Skin epidermis (tissue), 12 donors: ENCODE measurements at regions not wholly inside any gene's neighbourhood (a gene's known extent, or its start where the extent isn't known, plus 50 kb on each side); places are given as distances from the start of the nearest gene placed in this dataset.

ENCODE experiments used
- H3K27ac ChIP-seq, 21 experiments: fragments of 200-600 bp; sonication (generic) in 11 of 21; one replicate each; pipeline ENCODE4 v1.5.0; 2020; ENCODE audit warnings: mild to moderate bottlenecking in 3 of 21, inconsistent platforms in 2 of 21, moderate library complexity in 2 of 21
- H3K4me3 ChIP-seq, 7 experiments: fragments of 200-600 bp; sonication (generic) in 2 of 7; one replicate each; pipeline ENCODE4 v1.5.0; 2020; ENCODE audit warnings: inconsistent platforms in 2 of 7, mild to moderate bottlenecking in 2 of 7, moderate library complexity in 1 of 7

DNA sequence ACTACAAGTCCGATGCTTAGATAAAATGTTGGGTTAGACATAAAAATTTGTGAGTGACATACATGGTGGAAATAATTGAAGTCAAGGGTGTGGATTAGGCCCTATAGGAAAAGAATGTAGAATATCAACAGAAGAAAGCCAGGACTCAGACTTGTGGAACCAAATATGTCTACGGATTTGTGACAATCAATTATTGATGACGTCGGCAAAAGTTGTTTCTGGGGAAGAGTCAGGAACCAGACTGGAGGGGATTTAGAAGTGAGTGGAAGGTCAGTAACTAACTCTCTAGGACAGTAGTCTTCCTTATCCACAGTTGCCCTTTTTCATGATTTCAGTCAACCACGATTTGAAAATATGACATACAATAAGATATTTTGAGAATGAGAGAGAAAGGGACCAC, 130.9 kb upstream of the TANK start:
- no peak overlapping the region for H3K4me3 ChIP-seq
- no peak overlapping the region for H3K27ac ChIP-seq

DNA sequence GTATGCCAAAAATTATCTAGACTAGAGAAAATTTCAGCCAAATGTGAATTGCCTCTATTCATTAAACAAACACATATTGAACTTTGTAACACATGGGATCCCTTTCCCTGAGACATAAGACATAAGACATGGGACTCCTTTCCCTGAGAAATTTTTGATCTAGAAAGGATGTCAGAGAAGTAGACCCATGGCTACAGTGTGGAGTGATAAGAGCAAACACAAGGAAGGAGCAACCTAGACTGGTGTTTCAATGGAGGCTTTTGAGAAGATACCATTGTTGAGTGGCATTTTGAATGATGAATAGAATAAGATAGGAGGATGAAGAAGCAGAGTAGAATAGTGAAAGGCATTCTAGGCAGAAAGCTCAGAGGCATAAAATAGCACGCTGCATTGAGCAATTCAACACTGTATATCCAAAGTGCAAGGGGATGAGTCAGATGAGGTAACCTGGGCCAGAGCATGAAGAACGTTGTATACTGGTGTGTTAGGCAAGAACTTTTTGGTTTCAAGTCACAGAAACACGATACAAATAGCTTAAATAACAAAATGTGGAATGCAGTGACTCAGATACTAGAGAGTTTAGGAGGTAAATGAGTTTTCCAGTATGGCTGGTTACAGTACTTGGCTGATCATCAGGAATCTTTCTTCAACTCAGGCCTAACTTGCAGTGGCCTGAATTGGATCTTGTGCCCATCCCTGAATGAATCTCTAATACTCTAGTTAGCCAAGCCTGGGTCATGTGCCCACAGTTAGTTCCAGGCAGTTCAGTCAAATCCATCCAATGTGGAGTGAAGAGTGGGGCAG, 129.8 kb upstream of the TANK start:
- Histone ChIP-seq H3K4me3 (no peak overlapping the region), H3K27ac (peak overlapping the region in 9 of 21 experiments; percentile 2 to 52 (median 24))

DNA sequence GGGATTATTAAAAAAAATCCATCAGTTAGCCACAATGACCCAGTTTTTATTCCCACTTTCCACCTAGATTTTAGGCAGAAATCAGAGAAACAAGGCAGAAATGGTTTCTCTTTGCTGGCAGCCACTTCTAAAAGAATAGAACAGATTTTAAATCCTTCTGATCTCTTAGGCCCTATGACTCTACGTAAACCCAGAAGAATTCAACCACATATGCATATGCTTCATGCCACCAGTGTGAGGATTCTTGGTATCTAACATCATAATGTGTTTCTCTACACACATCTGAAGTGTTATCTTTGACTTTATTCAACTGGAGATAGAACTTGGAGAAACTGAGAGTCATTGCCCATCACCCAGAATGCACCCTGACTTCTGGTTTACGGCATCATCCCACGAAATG, 128.7 kb upstream of the TANK start:
- no peak overlapping the region for H3K4me3 ChIP-seq
- peak overlapping the region in 3 of 21 experiments; percentile 5 to 43 (median 22) for H3K27ac ChIP-seq

DNA sequence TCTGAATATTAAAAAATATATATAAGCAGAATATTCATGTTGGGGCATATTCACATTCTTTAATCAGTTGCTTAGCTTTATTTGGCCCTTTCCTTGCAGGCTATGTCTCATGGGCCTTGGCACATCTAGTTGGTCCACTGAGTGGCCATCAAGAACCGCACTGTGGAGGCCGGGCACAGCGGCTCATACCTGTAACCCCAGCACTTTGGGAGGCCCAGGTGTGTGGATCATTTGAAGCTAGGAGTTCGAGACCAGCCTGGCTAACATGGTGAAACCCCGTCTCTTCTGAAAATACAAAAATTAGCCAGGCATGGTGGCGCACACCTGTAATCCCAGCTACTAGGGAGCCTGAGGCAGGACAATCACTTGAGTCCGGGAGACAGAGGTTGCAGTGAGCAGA, 127.6 kb upstream of the TANK start:
- Histone ChIP-seq H3K27ac (no peak overlapping the region), H3K4me3 (no peak overlapping the region)

DNA sequence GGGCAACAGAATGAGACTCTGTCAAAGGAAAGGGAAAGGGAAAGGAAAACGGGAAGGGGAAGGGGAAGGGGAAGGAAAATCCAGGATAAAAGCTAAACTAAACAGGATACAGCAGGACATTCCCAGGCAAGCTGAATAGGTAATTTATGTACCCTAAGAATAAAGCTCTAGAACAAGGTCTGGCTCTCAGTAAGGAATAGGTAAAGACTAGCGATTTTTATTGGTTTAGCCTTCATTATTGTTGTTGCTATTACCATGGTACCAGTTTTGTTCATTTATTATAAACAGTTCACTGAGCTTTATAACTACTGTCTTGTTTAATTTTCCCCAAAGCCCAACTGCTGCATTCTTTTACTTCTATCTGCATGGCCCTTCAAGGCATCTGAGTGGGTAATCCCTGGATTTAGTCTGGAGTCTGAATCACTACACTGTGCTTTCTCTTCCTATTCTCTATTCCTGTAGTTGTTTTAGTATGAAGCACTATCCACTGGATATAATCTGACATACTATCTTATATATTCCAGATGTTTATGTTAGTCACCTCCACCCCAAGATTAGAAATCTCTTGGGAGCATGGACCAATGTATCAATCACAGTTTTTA, 127.1 kb upstream of the TANK start:
- H3K27ac ChIP-seq = no peak overlapping the region
- H3K4me3 ChIP-seq = no peak overlapping the region

DNA sequence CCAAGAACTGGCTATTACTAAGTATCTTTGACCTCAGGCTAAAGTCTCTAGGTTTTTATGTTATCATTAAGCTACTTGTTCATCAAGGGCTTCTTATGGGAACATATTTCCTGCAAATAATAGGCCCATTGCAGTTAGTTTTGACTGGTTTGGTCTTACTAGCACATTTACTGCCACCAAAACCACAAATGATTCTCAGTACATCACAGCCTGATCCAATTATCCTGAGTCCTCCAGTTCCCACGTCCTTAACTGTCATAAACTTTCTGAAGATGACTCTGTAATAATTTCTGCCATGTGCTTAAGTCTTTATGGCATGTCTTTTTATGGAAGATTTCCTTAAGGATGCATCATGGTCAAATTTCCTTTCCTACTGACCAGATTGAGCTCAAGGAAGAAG, 123.3 kb upstream of the TANK start:
- Histone ChIP-seq H3K27ac (peak overlapping the region in 2 of 21 experiments; percentile 18 to 26), H3K4me3 (no peak overlapping the region)

DNA sequence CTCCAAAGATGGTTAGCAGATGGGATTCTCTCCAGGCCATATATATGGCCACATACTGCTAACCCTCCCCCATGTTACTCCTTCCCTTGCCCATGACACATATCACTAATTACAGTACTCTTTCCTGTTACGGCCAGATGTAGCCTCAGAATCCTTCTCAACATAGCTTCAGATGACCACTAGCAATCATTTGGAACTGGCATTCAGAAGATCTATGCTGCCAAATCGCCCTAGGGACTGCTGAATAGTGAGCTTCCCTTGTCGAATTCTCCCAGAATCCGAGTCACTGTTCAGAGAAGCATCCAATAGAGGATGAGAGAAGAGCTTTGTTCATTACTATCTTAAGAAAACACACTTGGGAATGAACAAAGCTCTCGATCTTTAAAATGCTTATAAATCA, 121.2 kb upstream of the TANK start:
- no peak overlapping the region for H3K4me3 ChIP-seq
- no peak overlapping the region for H3K27ac ChIP-seq

DNA sequence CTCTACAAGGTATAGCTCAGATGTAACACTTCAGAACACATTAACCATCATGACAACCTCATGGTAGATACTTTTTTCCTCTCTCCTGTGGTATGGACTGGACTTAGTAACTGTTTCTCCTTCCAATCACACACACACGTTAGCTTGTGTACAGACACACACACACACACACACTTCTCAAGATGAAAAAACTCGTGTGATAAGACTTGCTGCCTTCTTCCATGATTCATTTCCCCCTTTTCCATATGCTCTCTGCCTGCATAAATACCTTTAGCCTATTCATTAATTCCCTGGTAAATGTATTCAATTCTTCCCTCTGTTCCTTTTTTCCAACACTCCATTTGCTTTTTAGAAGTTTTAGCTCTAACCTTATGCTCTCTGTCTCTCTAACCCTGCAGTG, 118.9 kb upstream of the TANK start:
- no peak overlapping the region for H3K27ac ChIP-seq
- no peak overlapping the region for H3K4me3 ChIP-seq

DNA sequence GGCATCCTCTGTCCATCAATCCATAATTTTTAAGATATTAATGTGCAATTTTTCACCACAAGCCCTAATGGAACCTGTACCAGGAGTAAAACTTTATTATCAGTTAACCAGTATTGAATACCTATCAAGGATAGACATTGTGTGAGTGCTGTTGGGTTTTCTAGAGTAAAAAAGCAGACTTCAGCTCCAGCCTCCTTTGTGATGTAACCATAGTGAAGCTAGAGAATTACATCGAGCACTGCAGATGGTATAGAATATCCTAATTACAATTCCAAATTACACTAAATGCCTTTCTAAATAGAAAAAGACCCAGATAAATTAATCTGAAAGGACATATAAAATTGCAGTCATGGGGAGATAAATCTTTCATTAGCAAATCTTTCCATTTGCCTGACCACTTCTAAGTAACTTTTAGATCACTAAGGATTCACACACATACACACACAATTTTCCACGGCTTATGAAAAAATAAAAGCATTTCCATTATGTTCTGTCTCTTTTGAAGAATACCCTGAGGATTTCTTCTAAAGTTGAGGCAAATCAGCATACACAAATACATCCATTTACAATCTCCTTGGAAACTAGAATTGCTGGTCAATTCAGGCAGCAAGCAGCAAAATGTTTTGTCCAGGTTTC, 117.1 kb upstream of the TANK start:
- H3K27ac ChIP-seq = no peak overlapping the region
- H3K4me3 ChIP-seq = no peak overlapping the region

DNA sequence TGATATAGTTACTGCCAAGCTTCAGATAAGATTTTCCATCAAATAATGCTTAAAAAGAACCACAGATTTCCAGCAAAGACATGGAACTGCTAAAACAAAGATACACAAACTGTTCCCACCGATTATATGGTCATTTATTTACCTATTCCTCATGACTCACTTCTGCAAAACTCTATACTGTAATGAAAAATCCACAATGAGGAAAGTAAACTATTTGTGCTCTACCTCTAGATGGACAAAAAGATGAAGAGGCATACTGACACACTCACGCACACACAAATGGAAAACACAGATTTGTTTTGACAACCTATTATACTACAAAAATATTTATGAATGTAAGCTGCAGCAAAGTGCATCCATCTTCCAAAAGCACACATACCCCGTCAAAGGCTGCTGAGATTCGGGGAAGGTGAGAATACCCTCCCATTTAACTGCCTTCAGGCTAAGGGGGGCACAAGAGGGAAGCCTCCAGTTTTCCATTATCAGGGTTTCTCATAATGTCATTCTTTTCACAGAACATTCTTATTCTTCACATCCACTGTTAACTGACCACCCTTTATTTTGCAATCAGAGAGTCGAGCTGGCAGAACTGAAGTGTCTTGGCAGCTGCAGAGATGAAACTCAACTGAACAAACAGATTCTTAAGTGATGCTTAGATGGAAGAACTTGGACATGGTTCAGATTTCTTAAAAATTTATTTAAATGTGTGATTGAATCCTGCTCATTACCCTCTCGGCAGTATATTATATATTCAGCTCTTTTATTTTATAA, 115.9 kb upstream of the TANK start:
- Histone ChIP-seq H3K4me3 (no peak overlapping the region), H3K27ac (no peak overlapping the region)

DNA sequence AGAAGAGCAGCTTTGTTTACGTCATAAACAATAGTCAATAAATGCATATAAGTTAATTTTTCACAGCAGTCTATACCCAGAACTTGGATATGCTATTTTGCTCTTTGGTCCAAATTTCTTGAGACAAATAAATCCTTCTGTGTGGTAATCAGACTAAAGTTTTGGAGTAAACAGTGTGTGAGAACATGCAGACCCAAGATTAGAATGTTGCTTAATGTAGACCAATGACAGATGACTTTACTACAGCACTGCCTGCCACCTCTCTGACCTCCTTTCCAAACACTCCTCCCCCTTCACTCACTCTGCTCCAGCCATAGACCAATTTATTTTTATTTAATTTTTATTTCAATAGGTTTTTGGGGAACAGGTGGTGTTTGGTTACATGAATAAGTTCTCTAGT, 115.3 kb upstream of the TANK start:
- Histone ChIP-seq H3K27ac (no peak overlapping the region), H3K4me3 (no peak overlapping the region)

DNA sequence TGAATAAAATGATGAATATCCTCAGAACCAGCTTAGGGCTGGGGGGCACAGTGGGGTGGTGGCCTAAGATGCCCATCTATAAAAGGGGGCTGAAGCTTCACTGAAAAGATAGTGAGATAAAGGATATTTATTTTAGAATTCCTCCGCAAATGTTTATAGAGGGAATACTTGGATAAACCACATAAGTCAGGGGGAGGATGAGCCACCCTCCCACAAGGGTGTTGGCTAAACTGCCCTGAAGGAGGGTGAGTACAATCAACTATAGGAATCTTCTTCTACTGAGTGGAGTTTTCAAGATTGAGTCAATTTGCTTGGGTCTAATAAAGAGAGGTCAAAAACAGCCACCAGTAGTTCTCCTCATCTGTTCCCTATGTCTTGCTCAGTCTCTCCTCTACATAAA, 114.5 kb upstream of the TANK start:
- no peak overlapping the region for H3K27ac ChIP-seq
- H3K4me3 ChIP-seq = no peak overlapping the region

DNA sequence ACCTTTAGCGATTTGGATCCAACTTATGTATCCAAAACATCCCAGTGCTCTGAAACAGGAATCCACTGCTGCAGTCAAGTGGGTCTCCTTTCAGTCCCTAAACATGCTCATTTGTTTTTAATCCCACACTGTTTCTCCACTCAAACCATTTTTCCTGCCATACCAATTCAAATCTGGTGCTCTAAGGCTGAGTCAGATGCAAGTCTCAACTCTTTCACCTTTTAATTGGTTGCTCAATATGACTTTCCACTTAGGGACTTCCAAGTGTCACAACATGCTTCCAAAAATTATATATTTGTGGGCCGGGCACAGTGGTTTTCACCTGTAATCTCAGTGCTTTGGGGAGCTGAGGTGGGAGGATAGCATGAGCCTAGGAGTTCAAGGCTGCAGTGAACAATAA, 113.4 kb upstream of the TANK start:
- H3K4me3 ChIP-seq = no peak overlapping the region
- H3K27ac ChIP-seq = no peak overlapping the region

DNA sequence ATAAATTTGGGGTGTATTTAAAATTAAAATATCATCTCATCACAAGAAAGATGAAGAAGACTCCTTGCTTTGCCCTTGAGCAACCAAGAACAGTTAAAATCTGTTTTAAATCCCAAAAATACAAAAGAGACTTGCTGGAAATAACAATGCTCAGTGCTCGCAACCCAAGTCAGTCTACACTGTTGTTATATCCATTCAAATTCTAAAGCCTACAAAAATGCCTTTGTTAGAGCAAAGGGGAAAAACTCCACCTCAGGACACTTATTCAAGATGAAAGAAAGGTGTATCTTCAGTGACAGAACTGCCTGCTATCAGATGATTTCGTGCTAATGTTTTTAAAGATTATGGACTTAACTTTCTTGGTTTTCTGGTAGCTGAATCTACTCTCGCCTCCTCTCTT, 111.9 kb upstream of the TANK start:
- Histone ChIP-seq H3K4me3 (no peak overlapping the region), H3K27ac (no peak overlapping the region)

DNA sequence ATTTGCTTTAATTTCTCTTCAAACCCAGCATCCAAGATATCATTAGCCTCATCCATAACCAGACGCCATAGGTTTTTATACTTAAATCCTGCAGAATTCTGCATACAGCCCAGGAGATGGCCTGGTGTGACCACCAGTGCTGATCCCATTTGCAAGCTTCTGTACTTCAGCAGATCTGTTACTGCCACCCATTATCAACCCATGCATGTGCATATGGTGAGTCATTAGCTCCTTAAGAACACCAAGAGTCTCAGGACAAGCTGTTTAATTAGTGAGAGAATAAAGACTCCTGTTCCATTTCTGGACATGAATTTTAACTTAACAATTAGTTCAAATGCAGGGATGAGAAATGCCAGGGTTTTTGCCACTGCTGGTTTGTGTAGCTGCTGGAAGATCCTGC, 110.7 kb upstream of the TANK start:
- H3K4me3 ChIP-seq = no peak overlapping the region

DNA sequence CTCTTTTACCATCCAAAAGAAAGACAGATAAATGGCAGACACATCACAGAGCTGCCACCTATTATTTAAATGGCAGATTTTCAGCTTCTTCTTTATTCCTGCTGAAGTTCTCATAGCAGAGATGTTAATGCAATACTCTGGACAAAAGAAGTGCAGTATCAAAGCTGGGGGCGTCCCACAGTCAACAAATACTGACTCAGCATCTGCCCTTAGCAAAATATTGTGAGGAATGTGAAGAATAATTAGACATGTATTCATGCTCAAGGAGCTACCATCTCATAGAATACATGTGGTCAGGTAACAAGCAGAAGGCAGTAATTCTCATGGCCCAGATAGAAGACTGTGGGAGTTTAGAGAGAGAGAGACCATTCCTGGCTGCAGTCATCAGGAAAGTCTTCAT, 108.0 kb upstream of the TANK start:
- no peak overlapping the region for H3K4me3 ChIP-seq

More for the DNA sequence above, 110.7 kb upstream of the TANK start:
- no peak overlapping the region for H3K27ac ChIP-seq

DNA sequence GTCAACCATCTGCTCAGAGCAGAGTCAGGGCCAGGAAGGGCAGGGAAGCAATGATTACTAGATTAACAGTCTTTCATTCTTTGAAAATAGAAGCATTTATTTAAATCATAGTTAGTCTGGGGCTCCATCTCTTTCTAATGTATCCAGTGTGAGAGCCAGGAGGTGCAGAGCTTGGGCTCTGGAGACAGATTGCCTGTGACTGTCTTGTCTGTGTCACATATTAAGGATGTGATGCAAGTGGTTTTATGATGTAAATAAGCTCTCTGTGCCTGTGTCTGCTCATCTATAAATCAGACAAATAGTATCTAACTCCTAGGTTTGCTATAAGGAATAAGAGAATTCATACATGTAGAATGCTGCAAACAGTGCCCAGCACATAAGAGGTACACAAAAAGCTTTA, 104.9 kb upstream of the TANK start:
- Histone ChIP-seq H3K4me3 (no peak overlapping the region), H3K27ac (no peak overlapping the region)

More for the DNA sequence above, 108.0 kb upstream of the TANK start:
- H3K27ac ChIP-seq = no peak overlapping the region

DNA sequence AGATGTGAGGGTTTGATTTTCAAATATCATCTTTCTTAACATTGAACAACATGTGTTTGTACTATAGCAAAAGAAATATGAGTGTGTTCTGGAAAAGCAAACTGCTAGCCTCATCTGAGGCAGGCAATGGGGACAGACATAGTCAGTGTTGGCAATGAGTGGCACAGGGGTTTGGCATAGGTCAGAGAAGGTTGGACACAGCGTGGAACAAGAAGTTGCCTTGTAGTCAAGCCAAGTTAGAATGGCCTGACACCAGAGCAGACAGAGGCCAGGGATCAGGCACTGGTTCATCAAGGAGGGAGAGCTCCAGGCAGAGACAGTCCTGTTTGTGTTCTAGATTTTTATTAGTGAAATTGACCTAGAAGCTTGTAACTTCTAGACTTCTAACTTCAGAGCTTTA, 100.8 kb upstream of the TANK start:
- Histone ChIP-seq H3K27ac (no peak overlapping the region), H3K4me3 (no peak overlapping the region)

DNA sequence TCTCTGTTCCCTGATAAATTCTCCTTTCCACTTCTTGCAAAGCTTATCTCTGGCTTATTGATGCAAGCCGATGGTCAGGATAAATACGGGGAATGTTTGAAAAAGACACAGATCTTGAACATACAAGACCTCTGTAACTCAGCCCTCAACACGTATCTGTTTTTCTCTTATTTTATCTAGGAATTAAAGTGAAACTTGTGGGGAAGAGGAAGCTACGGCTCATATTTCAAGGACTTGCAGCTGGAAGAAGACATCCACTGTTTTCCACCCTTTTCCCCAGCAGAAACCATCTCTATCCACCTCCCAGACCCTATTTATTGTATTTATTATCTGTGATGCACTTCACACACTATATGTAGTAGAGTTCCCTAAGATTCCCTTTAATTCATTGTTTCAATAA, 98.4 kb upstream of the TANK start:
- Histone ChIP-seq H3K4me3 (no peak overlapping the region), H3K27ac (no peak overlapping the region)

DNA sequence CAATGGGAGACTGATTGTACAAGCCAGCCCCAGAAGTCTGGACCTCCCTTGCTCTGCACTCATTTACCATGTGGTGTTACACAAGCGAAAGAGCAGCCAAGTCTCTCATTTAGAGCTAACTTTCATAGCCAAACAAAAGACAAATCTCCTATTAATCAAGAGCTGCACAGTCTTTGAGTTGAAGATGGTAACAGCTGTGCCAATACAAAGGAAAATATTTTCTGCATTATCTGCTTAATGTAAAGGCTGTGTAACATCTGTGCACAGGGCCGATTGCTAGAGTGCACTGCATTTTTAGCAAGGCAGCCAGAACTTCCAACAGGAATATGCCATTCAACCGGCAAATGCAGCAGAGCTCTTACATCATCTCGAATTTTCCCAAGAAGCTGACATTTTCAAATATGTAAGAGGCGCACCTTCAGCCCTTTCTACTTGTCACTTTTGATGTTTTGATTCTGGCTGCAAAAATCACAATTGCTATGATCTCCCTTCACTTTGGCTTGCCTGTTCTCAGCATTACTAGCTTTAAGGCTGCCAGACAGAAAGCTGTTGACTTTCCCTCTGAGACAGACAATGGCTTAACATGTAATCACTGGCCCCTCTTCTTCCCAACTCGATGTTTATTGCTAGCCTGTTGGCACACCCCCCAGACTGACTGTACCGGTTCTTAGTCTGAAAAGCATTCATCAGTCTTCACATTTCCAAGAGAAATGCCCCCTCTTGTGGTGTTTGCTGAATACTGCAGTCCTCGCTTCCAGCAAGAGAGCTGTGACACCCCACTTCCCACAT, 96.9 kb upstream of the TANK start:
- Histone ChIP-seq H3K4me3 (no peak overlapping the region), H3K27ac (peak overlapping the region in 8 of 21 experiments; percentile 1 to 66 (median 24))
